ENCODE measurements at regions not wholly inside any gene's neighbourhood (a gene's known extent, or its start where the extent isn't known, plus 50 kb on each side); places are given as distances from the start of the nearest gene placed in this dataset.

- no peaks in the 10 kb centered on the region for H3K9me2 ChIP-seq (replicated peaks; ENCODE audit: insufficient read depth, low read length)
- H3K9me3 ChIP-seq (ENCODE audit: low read length) = no peaks in the 10 kb centered on the region
- H3K4me2 ChIP-seq (ENCODE audit: low read depth, low read length, poor library complexity, severe bottlenecking) = no peak overlapping the region
- no peak for DNase-seq
- H3K79me2 ChIP-seq (ENCODE audit: low read length) = no peaks in the 10 kb centered on the region
- no peaks in the 10 kb centered on the region for H3K4me1 ChIP-seq (ENCODE audit: low read length)
- no peak overlapping the region for H3K9ac ChIP-seq (ENCODE audit: low read length)
- H3K27ac ChIP-seq (ENCODE audit: low read length) = no peak overlapping the region
- H3K36me3 ChIP-seq (ENCODE audit: insufficient read depth, low read length) = no peaks in the 10 kb centered on the region
- H3K27me3 ChIP-seq (ENCODE audit: low read length) = no peaks in the 10 kb centered on the region
- no peaks in the 10 kb centered on the region for H4K20me1 ChIP-seq (ENCODE audit: insufficient read depth, low read depth, low read length)
- no peak overlapping the region for H2AFZ ChIP-seq (ENCODE audit: low read length)
- no peak overlapping the region for H3K4me3 ChIP-seq (ENCODE audit: low read length)
These were observed 849.4 kb upstream of the GHITM start for GRCh38 chr10:83289948-83290347.

GRCh38 chr10:83301732-83302131 is 837.6 kb upstream of the GHITM start:
- Histone ChIP-seq H3K4me3 (ENCODE audit: low read length) (no peak overlapping the region), H3K27ac (ENCODE audit: low read length) (no peak overlapping the region), H3K9me3 (ENCODE audit: low read length) (no peaks in the 10 kb centered on the region), H3K4me2 (ENCODE audit: low read depth, low read length, poor library complexity, severe bottlenecking) (no peak overlapping the region), H3K27me3 (ENCODE audit: low read length) (no peaks in the 10 kb centered on the region), H3K36me3 (ENCODE audit: insufficient read depth, low read length) (no peaks in the 10 kb centered on the region), H2AFZ (ENCODE audit: low read length) (no peak overlapping the region), H3K9ac (ENCODE audit: low read length) (no peak overlapping the region), H3K9me2 (replicated peaks; ENCODE audit: insufficient read depth, low read length) (no peaks in the 10 kb centered on the region), H3K4me1 (ENCODE audit: low read length) (no peaks in the 10 kb centered on the region), H4K20me1 (ENCODE audit: insufficient read depth, low read depth, low read length) (no peaks in the 10 kb centered on the region), H3K79me2 (ENCODE audit: low read length) (no peaks in the 10 kb centered on the region)
- no peak for DNase-seq

GRCh38 chr10:83302623-83303022 is 836.7 kb upstream of the GHITM start:
- H3K4me2 ChIP-seq (ENCODE audit: low read depth, low read length, poor library complexity, severe bottlenecking) = no peak overlapping the region
- H2AFZ ChIP-seq (ENCODE audit: low read length) = no peak overlapping the region
- H3K79me2 ChIP-seq (ENCODE audit: low read length) = no peaks in the 10 kb centered on the region
- H3K27ac ChIP-seq (ENCODE audit: low read length) = no peak overlapping the region
- no peaks in the 10 kb centered on the region for H3K36me3 ChIP-seq (ENCODE audit: insufficient read depth, low read length)
- no peaks in the 10 kb centered on the region for H4K20me1 ChIP-seq (ENCODE audit: insufficient read depth, low read depth, low read length)
- H3K27me3 ChIP-seq (ENCODE audit: low read length) = no peaks in the 10 kb centered on the region
- H3K9me2 ChIP-seq (replicated peaks; ENCODE audit: insufficient read depth, low read length) = no peaks in the 10 kb centered on the region
- no peaks in the 10 kb centered on the region for H3K4me1 ChIP-seq (ENCODE audit: low read length)
- H3K4me3 ChIP-seq (ENCODE audit: low read length) = no peak overlapping the region
- H3K9me3 ChIP-seq (ENCODE audit: low read length) = no peaks in the 10 kb centered on the region
- DNase-seq = no peak
- H3K9ac ChIP-seq (ENCODE audit: low read length) = no peak overlapping the region

DNA sequence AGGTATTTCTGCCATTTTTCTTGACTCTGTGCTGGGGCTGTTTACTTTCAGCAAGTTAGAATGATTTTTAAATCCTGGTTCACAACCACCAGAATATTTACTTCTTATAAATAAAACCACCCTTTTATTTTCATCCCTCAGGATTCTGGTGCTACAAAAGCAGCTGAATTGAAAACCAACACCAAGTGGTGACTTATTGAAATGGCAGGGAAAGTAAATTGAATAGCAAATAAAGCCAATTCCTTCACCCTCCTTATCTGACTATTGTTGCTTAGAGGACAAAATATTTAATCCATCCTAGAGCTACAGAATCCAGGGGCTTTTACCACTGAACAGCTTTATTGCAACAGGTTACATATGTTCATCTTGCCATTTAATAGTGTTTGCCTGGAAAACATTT is 828.6 kb upstream of the GHITM start:
- Histone ChIP-seq H4K20me1 (ENCODE audit: insufficient read depth, low read depth, low read length) (no peaks in the 10 kb centered on the region), H3K79me2 (ENCODE audit: low read length) (no peaks in the 10 kb centered on the region), H3K4me3 (ENCODE audit: low read length) (no peak overlapping the region), H3K4me2 (ENCODE audit: low read depth, low read length, poor library complexity, severe bottlenecking) (no peak overlapping the region), H3K9ac (ENCODE audit: low read length) (no peak overlapping the region), H3K4me1 (ENCODE audit: low read length) (no peaks in the 10 kb centered on the region), H3K9me3 (ENCODE audit: low read length) (no peaks in the 10 kb centered on the region), H3K9me2 (replicated peaks; ENCODE audit: insufficient read depth, low read length) (no peaks in the 10 kb centered on the region), H3K27me3 (ENCODE audit: low read length) (no peaks in the 10 kb centered on the region), H3K36me3 (ENCODE audit: insufficient read depth, low read length) (no peaks in the 10 kb centered on the region), H3K27ac (ENCODE audit: low read length) (no peak overlapping the region), H2AFZ (ENCODE audit: low read length) (no peak overlapping the region)
- no peak for DNase-seq

DNA sequence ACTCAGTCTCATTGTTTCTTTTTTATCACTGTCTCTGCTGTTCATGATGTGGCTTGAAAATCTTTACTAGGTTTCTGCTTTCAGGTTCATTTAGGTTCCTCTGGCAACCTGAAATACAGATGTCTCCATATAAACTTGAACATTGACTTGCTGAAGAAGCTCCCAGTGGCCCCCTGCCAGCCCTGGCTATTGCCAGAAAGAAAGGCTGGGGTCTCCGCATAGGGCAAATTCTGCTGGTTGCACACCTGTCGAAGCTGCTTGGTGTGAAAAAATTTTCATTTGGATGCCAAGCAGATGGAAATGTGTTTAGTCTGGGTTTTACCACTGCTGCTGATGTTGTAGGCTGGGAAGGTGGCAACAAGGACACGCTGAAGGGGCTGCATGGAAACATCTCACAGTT is 826.7 kb upstream of the GHITM start:
- Histone ChIP-seq H3K79me2 (ENCODE audit: low read length) (no peaks in the 10 kb centered on the region), H3K4me2 (ENCODE audit: low read depth, low read length, poor library complexity, severe bottlenecking) (no peak overlapping the region), H3K9ac (ENCODE audit: low read length) (no peak overlapping the region), H3K36me3 (ENCODE audit: insufficient read depth, low read length) (no peaks in the 10 kb centered on the region), H3K27ac (ENCODE audit: low read length) (no peak overlapping the region), H3K9me3 (ENCODE audit: low read length) (no peaks in the 10 kb centered on the region), H4K20me1 (ENCODE audit: insufficient read depth, low read depth, low read length) (no peaks in the 10 kb centered on the region), H3K9me2 (replicated peaks; ENCODE audit: insufficient read depth, low read length) (no peaks in the 10 kb centered on the region), H2AFZ (ENCODE audit: low read length) (no peak overlapping the region), H3K4me1 (ENCODE audit: low read length) (no peaks in the 10 kb centered on the region), H3K4me3 (ENCODE audit: low read length) (no peak overlapping the region), H3K27me3 (ENCODE audit: low read length) (no peaks in the 10 kb centered on the region)
- no peak for DNase-seq

GRCh38 chr10:83332690-83333089 is 806.6 kb upstream of the GHITM start:
- Histone ChIP-seq H3K36me3 (ENCODE audit: insufficient read depth, low read length) (no peaks in the 10 kb centered on the region), H3K9me3 (ENCODE audit: low read length) (no peaks in the 10 kb centered on the region), H3K79me2 (ENCODE audit: low read length) (no peaks in the 10 kb centered on the region), H4K20me1 (ENCODE audit: insufficient read depth, low read depth, low read length) (no peaks in the 10 kb centered on the region), H3K4me3 (ENCODE audit: low read length) (no peak overlapping the region), H3K9ac (ENCODE audit: low read length) (no peak overlapping the region), H3K9me2 (replicated peaks; ENCODE audit: insufficient read depth, low read length) (no peaks in the 10 kb centered on the region), H3K4me1 (ENCODE audit: low read length) (no peaks in the 10 kb centered on the region), H3K4me2 (ENCODE audit: low read depth, low read length, poor library complexity, severe bottlenecking) (no peak overlapping the region), H3K27me3 (ENCODE audit: low read length) (no peaks in the 10 kb centered on the region), H2AFZ (ENCODE audit: low read length) (no peak overlapping the region), H3K27ac (ENCODE audit: low read length) (no peak overlapping the region)
- DNase-seq = no peak

- H3K9me2 ChIP-seq (replicated peaks; ENCODE audit: insufficient read depth, low read length) = no peaks in the 10 kb centered on the region
- no peak overlapping the region for H3K4me3 ChIP-seq (ENCODE audit: low read length)
- H3K9me3 ChIP-seq (ENCODE audit: low read length) = no peaks in the 10 kb centered on the region
- no peak for DNase-seq
- no peaks in the 10 kb centered on the region for H3K36me3 ChIP-seq (ENCODE audit: insufficient read depth, low read length)
- no peak overlapping the region for H3K4me2 ChIP-seq (ENCODE audit: low read depth, low read length, poor library complexity, severe bottlenecking)
- H3K79me2 ChIP-seq (ENCODE audit: low read length) = no peaks in the 10 kb centered on the region
- no peaks in the 10 kb centered on the region for H4K20me1 ChIP-seq (ENCODE audit: insufficient read depth, low read depth, low read length)
- H3K27ac ChIP-seq (ENCODE audit: low read length) = no peak overlapping the region
- no peak overlapping the region for H2AFZ ChIP-seq (ENCODE audit: low read length)
- no peak overlapping the region for H3K9ac ChIP-seq (ENCODE audit: low read length)
- no peaks in the 10 kb centered on the region for H3K27me3 ChIP-seq (ENCODE audit: low read length)
- no peaks in the 10 kb centered on the region for H3K4me1 ChIP-seq (ENCODE audit: low read length)
These were observed 805.7 kb upstream of the GHITM start for GRCh38 chr10:83333566-83333965.

DNA sequence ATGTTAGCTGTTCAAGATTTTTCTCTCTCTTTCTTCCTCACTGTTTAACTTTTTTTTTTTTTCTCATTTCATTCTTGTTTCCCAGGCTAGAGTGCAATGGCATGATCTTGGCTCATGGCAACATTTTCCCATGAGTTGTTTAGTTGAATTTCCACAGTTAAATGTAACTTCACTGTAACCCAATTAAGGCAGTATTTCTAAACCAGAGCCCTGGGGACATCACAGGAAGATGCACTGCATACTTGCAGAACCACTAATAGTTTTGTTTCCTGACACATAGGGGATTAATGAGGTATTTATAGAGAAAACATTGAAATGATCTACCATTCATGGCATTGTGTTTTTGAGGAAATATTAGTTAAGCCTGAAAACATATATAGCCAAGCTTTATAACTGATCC is 795.6 kb upstream of the GHITM start:
- no peak overlapping the region for H2AFZ ChIP-seq (ENCODE audit: low read length)
- no peaks in the 10 kb centered on the region for H3K9me3 ChIP-seq (ENCODE audit: low read length)
- H3K9me2 ChIP-seq (replicated peaks; ENCODE audit: insufficient read depth, low read length) = no peaks in the 10 kb centered on the region
- H3K4me1 ChIP-seq (ENCODE audit: low read length) = no peaks in the 10 kb centered on the region
- no peak overlapping the region for H3K9ac ChIP-seq (ENCODE audit: low read length)
- no peak overlapping the region for H3K27ac ChIP-seq (ENCODE audit: low read length)
- no peak for DNase-seq
- H3K4me2 ChIP-seq (ENCODE audit: low read depth, low read length, poor library complexity, severe bottlenecking) = no peak overlapping the region
- no peaks in the 10 kb centered on the region for H3K27me3 ChIP-seq (ENCODE audit: low read length)
- no peak overlapping the region for H3K4me3 ChIP-seq (ENCODE audit: low read length)
- H3K79me2 ChIP-seq (ENCODE audit: low read length) = no peaks in the 10 kb centered on the region
- H3K36me3 ChIP-seq (ENCODE audit: insufficient read depth, low read length) = no peaks in the 10 kb centered on the region
- no peaks in the 10 kb centered on the region for H4K20me1 ChIP-seq (ENCODE audit: insufficient read depth, low read depth, low read length)

DNA sequence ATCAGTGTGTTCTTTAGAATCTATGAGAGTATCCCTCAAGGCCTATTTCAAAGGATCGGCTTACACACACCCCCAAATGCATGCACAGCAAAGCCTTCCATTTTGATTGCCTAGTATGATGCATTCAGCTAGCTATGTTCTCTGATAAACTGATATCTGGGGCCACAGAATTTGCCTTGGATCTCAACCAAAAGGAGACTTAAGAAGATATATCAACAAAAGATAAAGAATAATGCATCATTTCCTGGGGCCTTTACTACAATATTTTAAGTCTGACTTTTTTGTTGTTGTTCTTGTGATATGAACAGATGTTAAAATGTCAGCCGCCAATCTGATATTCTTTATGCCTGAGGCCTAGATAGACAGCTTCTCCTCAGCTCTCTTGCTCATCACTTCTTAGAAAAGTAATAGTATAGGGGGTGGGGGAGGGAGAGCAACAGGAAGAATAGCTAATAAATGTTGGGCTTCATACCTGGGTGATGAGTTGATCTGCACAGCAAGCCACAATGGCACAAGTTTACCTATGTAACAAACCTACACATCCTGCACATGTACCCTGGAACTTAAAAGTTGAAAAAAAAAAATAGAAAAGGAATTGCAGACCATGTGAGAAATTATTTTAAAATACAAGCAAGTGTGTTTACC is 792.9 kb upstream of the GHITM start:
- Histone ChIP-seq H3K27ac (ENCODE audit: low read length) (no peak overlapping the region), H3K4me3 (ENCODE audit: low read length) (no peak overlapping the region), H3K79me2 (ENCODE audit: low read length) (no peaks in the 10 kb centered on the region), H3K9me2 (replicated peaks; ENCODE audit: insufficient read depth, low read length) (no peaks in the 10 kb centered on the region), H3K4me2 (ENCODE audit: low read depth, low read length, poor library complexity, severe bottlenecking) (no peak overlapping the region), H3K27me3 (ENCODE audit: low read length) (no peaks in the 10 kb centered on the region), H2AFZ (ENCODE audit: low read length) (no peak overlapping the region), H3K36me3 (ENCODE audit: insufficient read depth, low read length) (no peaks in the 10 kb centered on the region), H3K9ac (ENCODE audit: low read length) (no peak overlapping the region), H4K20me1 (ENCODE audit: insufficient read depth, low read depth, low read length) (no peaks in the 10 kb centered on the region), H3K4me1 (ENCODE audit: low read length) (no peaks in the 10 kb centered on the region), H3K9me3 (ENCODE audit: low read length) (no peaks in the 10 kb centered on the region)
- DNase-seq = no peak
